ENCODE measurements at regions not wholly inside any gene's neighbourhood (a gene's known extent, or its start where the extent isn't known, plus 50 kb on each side); places are given as distances from the start of the nearest gene placed in this dataset.

GRCh38 chr5:77920359-77921058 lies 144.4 kb upstream of the TBCA start:
- no peak for TF ChIP-seq CTCF (IDR thresholded peaks at IDR 0.05)
- Histone ChIP-seq H3K4me3 (no peak overlapping the region), H3K27me3 (peaks cover 0 to 22% (median 4%) of the 10 kb centered on the region in 7 donors), H3K36me3 (no peaks in the 10 kb centered on the region), H3K4me1 (no peaks in the 10 kb centered on the region), H3K9me3 (no peaks in the 10 kb centered on the region), H3K27ac (no peak overlapping the region)
- 71 to 77% methylated on average over 5 of the region's 5 CpGs for WGBS, 2 donors
- DNase-seq (no peak), ATAC-seq (no peak)
- intact Hi-C loops (cut with DNase I), result no loop called here

GRCh38 chr5:77915346-77915745 lies 139.2 kb upstream of the TBCA start:
- ATAC-seq, result no peak
- H3K9me3 ChIP-seq, result peaks cover 0 to 3% (median 0%) of the 10 kb centered on the region in 11 donors
- 93 to 96% methylated on average over 5 of the region's 5 CpGs for WGBS, 2 donors
- DNase-seq, result no peak
- H3K4me1 ChIP-seq, result no peaks in the 10 kb centered on the region
- H3K27me3 ChIP-seq, result peaks cover 0 to 46% (median 22%) of the 10 kb centered on the region in 7 donors
- intact Hi-C loops (cut with DNase I), result no loop called here
- H3K4me3 ChIP-seq, result no peak overlapping the region
- H3K27ac ChIP-seq, result no peak overlapping the region
- H3K36me3 ChIP-seq, result no peaks in the 10 kb centered on the region
- TF ChIP-seq CTCF (IDR thresholded peaks at IDR 0.05), result no peak

- no peak for ATAC-seq
- no peak overlapping the region for H3K27ac ChIP-seq
- H3K36me3 ChIP-seq, result no peaks in the 10 kb centered on the region
- intact Hi-C loops (cut with DNase I), result no loop called here
- DNase-seq, result no peak
- WGBS, 2 donors, result 52 to 56% methylated on average over 6 of the region's 6 CpGs
- H3K9me3 ChIP-seq, result peaks cover 0 to 3% (median 0%) of the 10 kb centered on the region in 11 donors
- peaks cover 0 to 43% (median 26%) of the 10 kb centered on the region in 7 donors for H3K27me3 ChIP-seq
- no peaks in the 10 kb centered on the region for H3K4me1 ChIP-seq
- no peak overlapping the region for H3K4me3 ChIP-seq
- no peak for TF ChIP-seq CTCF (IDR thresholded peaks at IDR 0.05)
Observed at GRCh38 chr5:77912721-77913120, 136.6 kb upstream of the TBCA start.

- no peak for ATAC-seq
- TF ChIP-seq CTCF (IDR thresholded peaks at IDR 0.05), result no peak
- intact Hi-C loops (cut with DNase I), result no loop called here
Observed at GRCh38 chr5:77910602-77911188, 134.6 kb upstream of the TBCA start.

More at GRCh38 chr5:77910602-77911188, 134.6 kb upstream of the TBCA start:
- H3K36me3 ChIP-seq, result no peaks in the 10 kb centered on the region
- H3K9me3 ChIP-seq, result peaks cover 0 to 3% (median 0%) of the 10 kb centered on the region in 11 donors
- H3K4me3 ChIP-seq, result no peak overlapping the region
- DNase-seq, result no peak
- H3K27ac ChIP-seq, result no peak overlapping the region
- H3K27me3 ChIP-seq, result peaks cover 0 to 51% (median 26%) of the 10 kb centered on the region in 7 donors
- H3K4me1 ChIP-seq, result no peaks in the 10 kb centered on the region
